HG03575 (cell line): ENCODE measurements at regions not wholly inside any gene's neighbourhood (a gene's known extent, or its start where the extent isn't known, plus 50 kb on each side); places are given as distances from the start of the nearest gene placed in this dataset.
A peak's percentile ranks its signal among the peaks of the same experiment; 100 is the strongest.
"Not testable (repeated sequence)": the region's sequence is repeated elsewhere in the genome, so short reads cannot be mapped to it uniquely, and the experiment has no call there.

ENCODE experiments used
- ATAC-seq: cut with Tn5 transposase; IDR thresholded peaks from one replicate; pipeline ENCODE4 v1.9.1; 2021; ENCODE audit not compliant: unreplicated experiment, insufficient number of reproducible peaks, low FRiP score; ENCODE audit errors: extremely low read depth

- ATAC-seq: no peak
Observed at GRCh38 chr7:91551377-91552175, 287.3 kb downstream of the FZD1 start.

DNA sequence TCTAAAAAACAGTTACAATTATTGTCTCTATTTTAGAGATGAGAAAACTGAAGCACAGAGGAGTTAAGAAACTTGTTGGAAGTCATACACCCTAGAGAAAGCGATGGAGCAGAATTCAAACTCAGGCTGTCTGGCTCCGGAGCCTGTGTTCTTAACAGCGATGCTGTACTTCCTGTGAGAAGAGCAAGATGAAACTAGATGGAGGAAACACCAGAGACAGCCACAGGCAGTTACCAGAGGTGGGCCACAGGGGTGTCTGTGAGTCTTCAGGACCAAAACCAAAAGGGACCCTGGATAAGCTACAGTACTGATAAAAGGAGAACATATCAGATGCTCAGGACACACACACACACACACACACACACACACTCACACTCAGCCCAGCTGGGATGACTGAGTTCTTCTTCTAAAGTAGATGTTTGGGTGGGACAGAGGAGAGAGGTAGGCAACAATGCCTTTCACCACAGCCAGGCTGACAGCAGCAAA is 289.2 kb downstream of the FZD1 start:
- no peak for ATAC-seq

GRCh38 chr7:91554883-91555282 is 290.6 kb downstream of the FZD1 start:
- ATAC-seq: no peak

- ATAC-seq: no peak
Observed at GRCh38 chr7:91556239-91556638, 292.0 kb downstream of the FZD1 start.

DNA sequence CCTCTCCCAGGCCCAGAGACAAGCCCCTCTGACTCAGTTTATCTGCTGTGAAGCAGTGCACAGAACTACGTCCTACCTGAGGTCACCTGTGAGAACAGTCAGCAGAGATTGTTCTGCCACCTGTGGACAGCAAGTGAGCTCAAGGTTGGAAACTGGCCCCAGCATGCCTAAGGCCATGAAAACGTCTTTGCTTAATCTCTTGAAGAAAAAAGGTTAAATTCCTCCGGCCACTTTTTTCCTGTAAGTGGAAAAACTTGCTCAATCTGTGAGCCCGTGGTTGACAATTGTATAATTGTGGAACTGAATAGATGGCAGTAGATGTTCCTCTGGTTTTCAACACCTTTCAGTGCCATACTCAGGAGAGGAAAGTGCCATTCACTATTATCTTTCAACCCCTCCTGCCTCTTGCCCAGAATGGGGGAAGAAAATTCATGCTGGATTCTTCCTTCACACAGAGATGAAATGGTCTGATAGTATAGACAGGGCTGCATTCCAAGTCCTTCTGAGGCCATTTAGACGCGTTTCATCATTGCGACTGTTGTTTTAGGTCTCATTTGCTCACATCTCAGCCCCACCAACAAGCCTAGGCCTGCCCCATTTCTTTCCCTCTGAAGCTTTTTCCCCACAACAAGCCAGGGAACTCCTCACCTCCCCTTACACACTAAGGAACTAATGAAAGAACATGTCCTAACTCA is 292.9 kb downstream of the FZD1 start:
- ATAC-seq: no peak

DNA sequence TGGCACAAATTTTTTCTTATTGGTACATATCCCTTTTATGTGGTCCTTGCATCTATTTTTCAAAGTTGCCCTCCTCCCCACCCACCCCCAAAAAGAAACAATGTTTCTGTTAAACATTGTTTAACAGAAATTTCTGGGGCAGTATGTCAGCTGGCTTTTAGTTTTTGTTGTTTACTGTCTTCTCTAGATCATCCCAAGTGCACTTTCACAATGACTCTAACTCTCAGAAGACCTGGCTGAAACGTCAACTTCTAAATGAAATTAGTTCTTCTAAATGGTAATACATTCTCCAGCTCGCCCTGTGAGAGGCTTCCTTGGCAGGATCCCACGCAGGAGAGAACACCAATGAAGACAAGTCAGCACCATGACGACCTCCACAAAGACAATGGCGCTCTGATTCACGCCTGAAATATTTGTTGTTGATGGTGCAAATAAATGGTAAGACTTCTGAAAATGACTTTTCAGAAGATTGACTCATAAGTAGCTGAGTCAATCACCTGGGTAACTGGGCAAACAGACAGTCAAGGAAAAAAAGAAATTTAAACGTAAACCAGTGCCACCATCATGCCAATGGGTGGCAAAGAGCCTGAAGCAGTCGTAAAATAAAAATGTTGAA is 293.7 kb downstream of the FZD1 start:
- peak; percentile 84 for ATAC-seq

DNA sequence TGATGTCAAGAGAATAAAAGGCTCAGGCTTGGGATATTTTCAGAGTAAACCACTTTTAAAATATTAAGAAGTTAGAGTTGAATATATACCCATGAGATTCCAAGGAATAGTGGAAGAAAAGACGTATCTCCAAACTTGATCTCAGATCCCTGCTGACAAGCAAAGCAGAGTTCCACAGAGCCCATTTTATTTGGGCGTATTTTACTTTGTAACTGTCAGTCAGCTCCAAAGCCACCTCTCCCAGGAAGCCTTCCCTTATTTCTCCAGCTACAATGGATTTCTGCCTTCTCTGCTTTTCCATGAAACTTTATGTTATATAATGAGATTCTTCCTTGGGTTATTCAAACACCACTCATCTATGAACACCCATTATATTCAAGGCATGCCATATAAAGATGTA is 295.7 kb downstream of the FZD1 start:
- no peak for ATAC-seq

DNA sequence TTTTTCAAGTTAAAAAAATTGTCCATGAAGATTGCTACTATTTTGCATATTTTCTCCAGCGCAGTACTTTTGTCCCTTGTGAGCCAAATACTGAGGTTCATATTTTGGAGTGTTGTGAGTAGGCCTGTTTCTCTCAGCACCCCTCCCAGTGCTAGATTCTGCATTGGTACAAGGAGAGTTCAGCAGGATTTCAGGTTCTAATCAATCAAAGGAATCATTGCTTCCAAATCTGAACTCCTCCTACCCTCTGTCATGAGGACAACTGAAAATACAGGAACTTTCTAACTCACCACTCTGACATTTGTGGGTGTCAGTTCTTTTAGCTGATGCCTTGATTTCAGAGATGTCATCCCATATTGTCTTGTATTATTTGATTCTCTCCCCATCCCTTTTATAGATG is 299.9 kb downstream of the FZD1 start:
- ATAC-seq: no peak

DNA sequence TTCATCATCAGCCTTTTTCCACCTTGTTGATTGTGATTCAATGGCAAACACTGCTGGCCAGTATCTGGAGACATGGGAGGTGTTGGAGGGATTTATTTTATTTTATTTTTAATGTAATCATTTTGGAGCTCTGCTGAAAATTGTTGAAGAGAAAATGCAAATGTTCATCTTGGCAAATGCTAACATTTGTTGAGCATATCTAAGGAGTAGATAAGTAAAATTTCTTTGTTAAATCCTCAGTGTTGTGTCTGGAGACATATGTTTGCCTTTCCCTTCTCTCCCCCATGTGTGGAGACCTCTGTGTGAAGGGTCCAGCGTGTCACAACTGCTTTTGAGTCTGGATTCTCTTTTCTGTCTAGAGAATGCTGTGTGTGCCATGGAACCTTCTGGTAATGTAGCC is 300.3 kb downstream of the FZD1 start:
- ATAC-seq: no peak

GRCh38 chr7:91565499-91566401 is 301.5 kb downstream of the FZD1 start:
- no peak for ATAC-seq

GRCh38 chr7:91566402-91566732 is 302.1 kb downstream of the FZD1 start:
- no peak for ATAC-seq

GRCh38 chr7:91567081-91568012 is 303.1 kb downstream of the FZD1 start:
- ATAC-seq: no peak

- ATAC-seq: no peak
Observed at GRCh38 chr7:91568138-91568537, 303.9 kb downstream of the FZD1 start.

- ATAC-seq: no peak
Observed at GRCh38 chr7:91569728-91570457, 305.7 kb downstream of the FZD1 start.

DNA sequence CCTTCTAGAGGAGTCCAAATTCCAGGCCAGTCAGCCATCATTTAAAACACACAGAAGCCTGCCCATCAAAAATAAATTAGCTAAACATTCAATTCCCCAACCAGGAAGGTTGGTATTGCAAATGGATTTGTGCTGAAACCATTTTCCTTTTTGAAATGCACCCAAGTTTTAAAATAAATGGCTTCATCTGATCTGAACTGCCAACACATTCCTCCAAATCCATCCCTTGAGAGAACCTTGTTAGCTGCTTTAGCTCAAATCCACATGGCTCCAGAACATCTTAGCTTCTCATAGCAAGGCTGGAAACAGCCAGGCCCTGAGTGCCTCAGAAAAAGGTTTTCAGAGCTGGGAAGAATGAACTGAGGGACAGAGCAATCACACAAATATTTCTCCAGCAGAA is 306.3 kb downstream of the FZD1 start:
- no peak for ATAC-seq

GRCh38 chr7:91571601-91572000 is 307.4 kb downstream of the FZD1 start:
- no peak for ATAC-seq

DNA sequence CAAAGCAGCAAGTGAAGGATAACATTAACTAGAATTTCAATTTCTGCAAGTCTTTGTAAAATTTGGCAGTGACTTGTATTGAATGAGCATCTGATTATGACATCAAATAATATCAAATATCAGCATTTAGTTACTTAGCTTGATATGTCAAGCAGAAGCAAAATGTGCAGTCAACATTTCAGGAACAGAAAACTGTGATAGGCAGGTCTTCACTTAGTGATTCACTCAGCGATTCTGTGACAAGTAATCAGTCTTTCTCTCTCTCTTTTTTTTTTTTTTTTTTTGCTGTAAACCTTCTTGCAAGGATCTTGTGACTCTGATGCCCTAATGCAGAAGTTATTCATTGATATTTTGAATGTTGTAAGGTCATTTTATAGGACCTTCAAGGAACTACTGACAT is 307.1 kb downstream of the MTERF1 start:
- ATAC-seq: no peak

DNA sequence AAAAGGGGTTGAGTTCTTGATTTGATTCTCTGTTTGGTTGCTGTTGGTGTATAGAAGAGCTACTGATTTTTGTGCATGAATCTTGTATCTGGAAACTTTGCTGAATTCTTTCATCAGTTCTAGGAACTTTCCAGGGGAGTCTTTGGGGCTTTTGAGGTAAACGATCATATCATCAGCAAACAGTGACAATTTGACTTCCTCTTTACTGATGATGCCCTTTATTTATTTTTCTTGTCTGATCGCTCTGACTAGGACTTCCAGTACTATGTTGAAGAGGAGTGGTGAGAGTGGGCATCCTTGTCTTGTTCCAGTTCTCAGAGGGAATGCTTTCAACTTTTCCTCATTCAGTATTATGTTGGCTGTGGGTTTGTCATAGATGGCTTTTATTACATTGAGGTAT is 304.0 kb downstream of the MTERF1 start:
- not testable (repeated sequence) for ATAC-seq
